Fibroblast of the aortic adventitia (primary cell): ENCODE measurements at regions not wholly inside any gene's neighbourhood (a gene's known extent, or its start where the extent isn't known, plus 50 kb on each side); places are given as distances from the start of the nearest gene placed in this dataset.
A peak's percentile ranks its signal among the peaks of the same experiment; 100 is the strongest.

Source experiments
- DNase-seq: peaks from one replicate; pipeline ENCODE4 v3.0.0-alpha.2; 2010; ENCODE audit warnings: low read depth
- H3K4me3 ChIP-seq: 2 replicates; pipeline ENCODE4 v1.5.1; 2011; ENCODE audit warnings: low read depth, mild to moderate bottlenecking, control low read depth, low read length, moderate library complexity
- CTCF ChIP-seq: IDR thresholded peaks from 2 replicates; pipeline ENCODE4 v1.5.1; 2011; ENCODE audit warnings: mild to moderate bottlenecking, low read length, control low read depth, inconsistent platforms; ENCODE audit not compliant: insufficient read depth

GRCh38 chr15:70172566-70173225 is 75.0 kb upstream of the TLE3 start:
- TF ChIP-seq CTCF: no peak
- DNase-seq: no peak
- H3K4me3 ChIP-seq: no peak overlapping the region

GRCh38 chr15:70172124-70172523 is 74.4 kb upstream of the TLE3 start:
- no peak for DNase-seq
- no peak for TF ChIP-seq CTCF
- no peak overlapping the region for H3K4me3 ChIP-seq

GRCh38 chr15:70171256-70171886 is 73.7 kb upstream of the TLE3 start:
- DNase-seq: peak; percentile 49
- TF ChIP-seq CTCF: no peak
- H3K4me3 ChIP-seq: no peak overlapping the region

- no peak overlapping the region for H3K4me3 ChIP-seq
- DNase-seq: no peak
- no peak for TF ChIP-seq CTCF
Measured at GRCh38 chr15:70170096-70170699, 72.5 kb upstream of the TLE3 start.

GRCh38 chr15:70169147-70169546 is 71.4 kb upstream of the TLE3 start:
- no peak overlapping the region for H3K4me3 ChIP-seq
- no peak for DNase-seq
- no peak for TF ChIP-seq CTCF

GRCh38 chr15:70167155-70167554 is 69.4 kb upstream of the TLE3 start:
- no peak for DNase-seq
- TF ChIP-seq CTCF: no peak

More at GRCh38 chr15:70167155-70167554, 69.4 kb upstream of the TLE3 start:
- H3K4me3 ChIP-seq: no peak overlapping the region
